A549 (cell line): ENCODE measurements at regions not wholly inside any gene's neighbourhood (a gene's known extent, or its start where the extent isn't known, plus 50 kb on each side); places are given as distances from the start of the nearest gene placed in this dataset.
"Not testable (repeated sequence)": the region's sequence is repeated elsewhere in the genome, so short reads cannot be mapped to it uniquely, and the experiment has no call there.

Source experiments
- ATAC-seq, 2 experiments: fragments of 200-7000 bp in 1 of 2; fragments of >200 bp in 1 of 2; cut with Nextera tagmentation in 1 of 2; cut with Tn5 transposase in 1 of 2; 3 replicates each; pipeline versions ENCODE4 v1.8.0 to v1.9.1; 2018 to 2020; ENCODE audit warnings: mild to moderate bottlenecking in 1 of 2, moderate library complexity in 1 of 2
- CTCF ChIA-PET: fragments of 300-600 bp; sonication (Branson Sonifier 250); formaldehyde crosslinking; extraction: SDS; loops from one replicate; lab custom pipeline; 2021; ENCODE audit warnings: antibody characterized with exemption, inconsistent platforms; lab: Yijun Ruan, JAX
- POLR2A ChIA-PET: fragments of 350-600 bp; formaldehyde crosslinking; extraction: SDS; loops from one replicate; lab custom pipeline; 2021; ENCODE audit warnings: antibody characterized with exemption, inconsistent platforms; lab: Yijun Ruan, JAX
- DNase-seq, 2 experiments: peaks; one replicate each; pipeline versions ENCODE4 v3.0.0 to v3.0.0-alpha.2; 2011 to 2016; ENCODE audit warnings: low read depth in 1 of 2, low spot score in 1 of 2
- FAIRE-seq: peaks from 2 replicates; lab custom pipeline; 2011; peaks lifted over from hg19 to GRCh38; lab: Jason Lieb, UNC
- H3K27ac ChIP-seq, 2 experiments: fragments of >200 bp; sonication (Bioruptor Twin); formaldehyde crosslinking; 3 replicates each; pipeline ENCODE4 v1.5.1; 2016 to 2017
- H3K4me1 ChIP-seq: fragments of >200 bp; sonication (Bioruptor Twin); formaldehyde crosslinking; 3 replicates; pipeline ENCODE4 v1.6.1; 2016
- H3K4me2 ChIP-seq: fragments of >200 bp; sonication (Bioruptor Twin); formaldehyde crosslinking; 3 replicates; pipeline ENCODE4 v1.6.1; 2016
- H3K4me3 ChIP-seq: fragments of >200 bp; sonication (Bioruptor Twin); formaldehyde crosslinking; 3 replicates; pipeline ENCODE4 v1.5.1; 2016
- H3K9me3 ChIP-seq: fragments of >200 bp; sonication (Bioruptor Twin); formaldehyde crosslinking; 3 replicates; pipeline ENCODE4 v1.6.1; 2016
- BCL3 ChIP-seq: fragments of >200 bp; sonication (Bioruptor Twin); formaldehyde crosslinking; IDR thresholded peaks from 3 replicates; pipeline ENCODE4 v1.6.1; 2016
- EHMT2 ChIP-seq: fragments of 200-600 bp; sonication (generic); IDR thresholded peaks from 2 replicates; pipeline ENCODE4 v1.6.1; 2016; ENCODE audit warnings: antibody characterized with exemption, low read depth, mild to moderate bottlenecking, moderate library complexity
- EP300 ChIP-seq, 2 experiments: fragments of >200 bp; sonication (Bioruptor Twin); formaldehyde crosslinking; IDR thresholded peaks; 2 replicates in 1 of 2; 3 replicates in 1 of 2; pipeline ENCODE4 v1.6.1; 2016 to 2017
- ESRRA ChIP-seq: fragments of 150-350 bp; IDR thresholded peaks from 2 replicates; pipeline ENCODE4 v1.6.1; 2014; ENCODE audit warnings: mild to moderate bottlenecking, low read length, borderline replicate concordance
- HES2 ChIP-seq: fragments of >200 bp; sonication (Bioruptor Twin); formaldehyde crosslinking; IDR thresholded peaks from 2 replicates; pipeline ENCODE4 v1.6.1; 2016
- HEYL ChIP-seq: fragments of 250-450 bp; sonication (Bioruptor Pico); IDR thresholded peaks from 2 replicates; pipeline ENCODE4 v1.8.0; 2021; ENCODE audit warnings: mild to moderate bottlenecking, moderate library complexity
- JUNB ChIP-seq: fragments of >200 bp; sonication (Bioruptor Twin); formaldehyde crosslinking; IDR thresholded peaks from 2 replicates; pipeline ENCODE4 v1.6.1; 2016
- KDM5A ChIP-seq: fragments of 200-600 bp; sonication (generic); IDR thresholded peaks from 2 replicates; pipeline ENCODE4 v1.6.1; 2016; ENCODE audit warnings: antibody characterized with exemption, mild to moderate bottlenecking
- NFE2L2 ChIP-seq: fragments of 150-350 bp; conservative IDR thresholded peaks from 2 replicates; pipeline ENCODE4 v1.6.1; 2014; ENCODE audit warnings: low read length
- PHF8 ChIP-seq: fragments of 200-600 bp; sonication (generic); IDR thresholded peaks from 2 replicates; pipeline ENCODE4 v1.6.1; 2016; ENCODE audit warnings: low read depth, mild to moderate bottlenecking, antibody characterized with exemption, moderate library complexity, borderline replicate concordance
- POLR2A ChIP-seq: IDR thresholded peaks from 2 replicates; pipeline ENCODE4 v1.6.1; 2012; ENCODE audit warnings: mild to moderate bottlenecking, low read length
- POLR2AphosphoS2 ChIP-seq: conservative IDR thresholded peaks from 2 replicates; pipeline ENCODE4 v1.6.1; 2012; ENCODE audit warnings: low read length, improper control_type of control experiment, inconsistent platforms
- RNF2 ChIP-seq: fragments of 200-600 bp; sonication (generic); IDR thresholded peaks from 2 replicates; pipeline ENCODE4 v1.6.1; 2016; ENCODE audit warnings: low read depth, mild to moderate bottlenecking, antibody characterized with exemption, moderate library complexity, borderline replicate concordance
- SMC3 ChIP-seq: fragments of >200 bp; sonication (Bioruptor Twin); formaldehyde crosslinking; IDR thresholded peaks from 3 replicates; pipeline ENCODE4 v1.6.1; 2018; ENCODE audit warnings: inconsistent platforms
- USF2 ChIP-seq: fragments of 450-650 bp; IDR thresholded peaks from 2 replicates; pipeline ENCODE4 v1.6.1; 2014; ENCODE audit warnings: antibody characterized with exemption
- ZC3H11A ChIP-seq: fragments of 450-650 bp; IDR thresholded peaks from 2 replicates; pipeline ENCODE4 v1.6.1; 2014; ENCODE audit warnings: antibody characterized with exemption, mild to moderate bottlenecking
- ZNF302 ChIP-seq: fragments of 250-450 bp; sonication (Bioruptor Pico); IDR thresholded peaks from 2 replicates; pipeline ENCODE4 v1.9.0; 2021; ENCODE audit warnings: inconsistent platforms, mild to moderate bottlenecking, moderate library complexity
- WGBS: methylation state at CpG from one replicate; pipeline ENCODE4 v1.1.6; 2017; ENCODE audit errors: missing lambda C conversion rate; 5-methylcytosine and 5-hydroxymethylcytosine counted together

GRCh38 chr1:104061637-104062036 is 311.9 kb downstream of the AMY1C start:
- whole genome bisulfite sequencing: 42% methylated on average over 3 of the region's 3 CpGs
- H3K4me3 ChIP-seq, FAIRE-seq, H3K4me2 ChIP-seq, H3K27ac ChIP-seq, POLR2A ChIA-PET, DNase-seq, H3K4me1 ChIP-seq, H3K9me3 ChIP-seq, ATAC-seq, CTCF ChIA-PET: not testable (repeated sequence)
- TF ChIP-seq ZC3H11A: peak; percentile 61

GRCh38 chr1:104064399-104064798 is 314.7 kb downstream of the AMY1C start:
- Histone ChIP-seq H3K4me2 (no peak overlapping the region), H3K9me3 (no peaks in the 10 kb centered on the region), H3K4me3 (no peak overlapping the region), H3K27ac (no peak overlapping the region), H3K4me1 (no peaks in the 10 kb centered on the region)
- ChIA-PET POLR2A (no interaction called here), CTCF (no interaction called here)
- FAIRE-seq (no peak), ATAC-seq (no peak), DNase-seq (no peak)
- TF ChIP-seq POLR2A (no peak), PHF8 (no peak), EP300 (IDR thresholded peaks at IDR 0.05) (no peak), JUNB (no peak)

GRCh38 chr1:104072915-104073371 is 323.2 kb downstream of the AMY1C start:
- TF ChIP-seq POLR2AphosphoS2: no peak
- FAIRE-seq: no peak
- no peak overlapping the region for H3K27ac ChIP-seq
- ATAC-seq: no peak
- ChIA-PET CTCF (no interaction called here), POLR2A (no interaction called here)
- H3K4me1 ChIP-seq: no peaks in the 10 kb centered on the region
- WGBS: 76% methylated on average over 22 of the region's 23 CpGs
- H3K4me3 ChIP-seq: no peak overlapping the region
- no peaks in the 10 kb centered on the region for H3K9me3 ChIP-seq
- no peak overlapping the region for H3K4me2 ChIP-seq
- no peak for DNase-seq

GRCh38 chr1:104073463-104073902 is 323.8 kb downstream of the AMY1C start:
- FAIRE-seq: no peak
- CTCF ChIA-PET: interaction anchor here (0.7 kb wide), 1 partner anchor 26 kb away, joined by 3 read pairs; no protein-coding TSS in a partner anchor

GRCh38 chr1:104082221-104082620 is 332.5 kb downstream of the AMY1C start:
- H3K4me3 ChIP-seq: no peak overlapping the region
- ChIA-PET CTCF (no interaction called here), POLR2A (no interaction called here)
- no peak for TF ChIP-seq USF2
- no peak for TF ChIP-seq HES2
- no peak for TF ChIP-seq BCL3
- TF ChIP-seq ZNF302 (CRISPR knock-in tag): no peak
- TF ChIP-seq EHMT2: no peak
- no peak for TF ChIP-seq HEYL (CRISPR knock-in tag)
- TF ChIP-seq ZC3H11A: no peak
- TF ChIP-seq JUNB: no peak
- no peak for TF ChIP-seq RNF2
- H3K4me1 ChIP-seq: no peaks in the 10 kb centered on the region
- no peaks in the 10 kb centered on the region for H3K9me3 ChIP-seq
- DNase-seq (no peak), ATAC-seq (no peak), FAIRE-seq (no peak)
- no peak overlapping the region for H3K4me2 ChIP-seq
- no peak overlapping the region for H3K27ac ChIP-seq
- 12% methylated on average over 2 of the region's 2 CpGs for WGBS

More at GRCh38 chr1:104073463-104073902, 323.8 kb downstream of the AMY1C start:
- H3K4me3 ChIP-seq: no peak overlapping the region
- DNase-seq (no peak), ATAC-seq (no peak)
- H3K4me2 ChIP-seq: no peak overlapping the region
- no peaks in the 10 kb centered on the region for H3K9me3 ChIP-seq
- H3K27ac ChIP-seq: no peak overlapping the region
- TF ChIP-seq NFE2L2 (no peak), SMC3 (no peak), EHMT2 (no peak), POLR2AphosphoS2 (no peak), KDM5A (no peak), ZNF302 (CRISPR knock-in tag) (no peak), ESRRA (no peak)
- POLR2A ChIA-PET: no interaction called here
- 69% methylated on average over 16 of the region's 19 CpGs for WGBS
- H3K4me1 ChIP-seq: no peaks in the 10 kb centered on the region
